ENCODE measurements at regions not wholly inside any gene's neighbourhood (a gene's known extent, or its start where the extent isn't known, plus 50 kb on each side); places are given as distances from the start of the nearest gene placed in this dataset.

DNA sequence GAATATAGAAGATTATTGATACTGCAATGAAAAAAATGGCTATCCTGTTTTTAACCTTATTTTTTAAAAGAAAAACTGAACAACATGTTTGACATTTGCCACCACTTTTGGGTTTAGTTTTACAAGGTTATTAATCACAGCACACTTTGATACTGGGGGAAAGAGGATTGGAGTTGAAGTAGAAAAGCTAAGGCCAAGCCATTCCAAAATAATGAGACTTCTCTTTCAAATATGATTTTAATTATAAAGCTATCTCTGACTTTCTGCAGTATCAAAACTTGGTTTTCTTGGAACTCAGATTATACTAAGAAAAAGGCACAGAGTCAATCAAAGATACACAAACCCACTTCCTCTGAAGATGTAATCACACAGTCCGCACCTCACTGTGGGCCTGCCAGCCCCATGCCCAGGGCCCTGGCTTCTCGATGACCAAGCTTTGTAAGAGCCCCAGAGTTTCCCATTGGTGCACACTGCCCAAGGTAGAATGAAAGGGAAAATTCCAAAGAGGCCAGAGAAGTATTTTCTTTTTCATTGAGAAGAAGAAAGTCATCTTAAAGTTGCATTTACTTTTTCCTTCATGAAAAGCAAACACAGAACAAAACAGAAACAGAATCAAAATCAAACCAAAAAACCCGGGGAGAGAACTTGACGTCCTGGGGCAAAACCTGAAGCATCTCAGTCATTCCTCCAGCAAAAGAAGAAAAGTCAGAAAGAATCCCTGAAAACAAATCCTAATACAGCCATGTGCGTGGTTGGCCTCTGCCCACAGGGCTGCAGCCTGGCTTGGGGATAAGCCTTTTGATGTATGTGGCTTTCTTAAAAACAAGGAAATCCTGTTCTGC lies 187.7 kb upstream of the KLF6 start:
- Histone ChIP-seq H3K4me1 (ENCODE audit: insufficient read depth) (peaks cover 7% of the 10 kb centered on the region), H3K79me2 (no peaks in the 10 kb centered on the region), H3K27me3 (no peaks in the 10 kb centered on the region), H3K27ac (no peak overlapping the region), H3K4me2 (no peak overlapping the region), H3K4me3 (no peak overlapping the region), H2AFZ (no peak overlapping the region), H3K9me3 (ENCODE audit: low read depth) (no peaks in the 10 kb centered on the region), H3K9me2 (replicated peaks; ENCODE audit: insufficient read depth) (no peaks in the 10 kb centered on the region), H3K36me3 (replicated peaks; ENCODE audit: insufficient read depth, low read depth) (no peaks in the 10 kb centered on the region), H4K20me1 (ENCODE audit: insufficient read depth, poor library complexity, severe bottlenecking) (no peaks in the 10 kb centered on the region)
- WGBS (ENCODE audit: low lambda C conversion rate, missing lambda C conversion rate): 59% methylated on average over 5 of the region's 5 CpGs
- no peak for DNase-seq (ENCODE audit: low spot score)
- TF ChIP-seq EZH2phosphoT487 (IDR thresholded peaks at IDR 0.05; ENCODE audit: low read depth, severe bottlenecking, unreplicated experiment) (no peak), EZH2 (IDR thresholded peaks at IDR 0.05; ENCODE audit: borderline replicate concordance) (no peak)
- TF ChIP-seq, protein P1, sequence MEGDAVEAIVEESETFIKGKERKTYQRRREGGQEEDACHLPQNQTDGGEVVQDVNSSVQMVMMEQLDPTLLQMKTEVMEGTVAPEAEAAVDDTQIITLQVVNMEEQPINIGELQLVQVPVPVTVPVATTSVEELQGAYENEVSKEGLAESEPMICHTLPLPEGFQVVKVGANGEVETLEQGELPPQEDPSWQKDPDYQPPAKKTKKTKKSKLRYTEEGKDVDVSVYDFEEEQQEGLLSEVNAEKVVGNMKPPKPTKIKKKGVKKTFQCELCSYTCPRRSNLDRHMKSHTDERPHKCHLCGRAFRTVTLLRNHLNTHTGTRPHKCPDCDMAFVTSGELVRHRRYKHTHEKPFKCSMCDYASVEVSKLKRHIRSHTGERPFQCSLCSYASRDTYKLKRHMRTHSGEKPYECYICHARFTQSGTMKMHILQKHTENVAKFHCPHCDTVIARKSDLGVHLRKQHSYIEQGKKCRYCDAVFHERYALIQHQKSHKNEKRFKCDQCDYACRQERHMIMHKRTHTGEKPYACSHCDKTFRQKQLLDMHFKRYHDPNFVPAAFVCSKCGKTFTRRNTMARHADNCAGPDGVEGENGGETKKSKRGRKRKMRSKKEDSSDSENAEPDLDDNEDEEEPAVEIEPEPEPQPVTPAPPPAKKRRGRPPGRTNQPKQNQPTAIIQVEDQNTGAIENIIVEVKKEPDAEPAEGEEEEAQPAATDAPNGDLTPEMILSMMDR (IDR thresholded peaks at IDR 0.05; ENCODE audit: poor library complexity): no peak

GRCh38 chr10:3971713-3972112 lies 186.7 kb upstream of the KLF6 start:
- Histone ChIP-seq H3K4me2 (no peak overlapping the region), H3K36me3 (replicated peaks; ENCODE audit: insufficient read depth, low read depth) (no peaks in the 10 kb centered on the region), H3K27me3 (no peaks in the 10 kb centered on the region), H4K20me1 (ENCODE audit: insufficient read depth, poor library complexity, severe bottlenecking) (no peaks in the 10 kb centered on the region), H3K9me3 (ENCODE audit: low read depth) (no peaks in the 10 kb centered on the region), H3K4me1 (ENCODE audit: insufficient read depth) (peaks cover 7% of the 10 kb centered on the region), H2AFZ (no peak overlapping the region), H3K27ac (no peak overlapping the region), H3K9me2 (replicated peaks; ENCODE audit: insufficient read depth) (no peaks in the 10 kb centered on the region), H3K4me3 (no peak overlapping the region), H3K79me2 (no peaks in the 10 kb centered on the region)
- TF ChIP-seq, protein P1 (IDR thresholded peaks at IDR 0.05; ENCODE audit: poor library complexity): no peak
- TF ChIP-seq EZH2phosphoT487 (IDR thresholded peaks at IDR 0.05; ENCODE audit: low read depth, severe bottlenecking, unreplicated experiment): no peak
- DNase-seq (ENCODE audit: low spot score): no peak
- 79% methylated on average over 6 of the region's 6 CpGs for WGBS (ENCODE audit: low lambda C conversion rate, missing lambda C conversion rate)

DNA sequence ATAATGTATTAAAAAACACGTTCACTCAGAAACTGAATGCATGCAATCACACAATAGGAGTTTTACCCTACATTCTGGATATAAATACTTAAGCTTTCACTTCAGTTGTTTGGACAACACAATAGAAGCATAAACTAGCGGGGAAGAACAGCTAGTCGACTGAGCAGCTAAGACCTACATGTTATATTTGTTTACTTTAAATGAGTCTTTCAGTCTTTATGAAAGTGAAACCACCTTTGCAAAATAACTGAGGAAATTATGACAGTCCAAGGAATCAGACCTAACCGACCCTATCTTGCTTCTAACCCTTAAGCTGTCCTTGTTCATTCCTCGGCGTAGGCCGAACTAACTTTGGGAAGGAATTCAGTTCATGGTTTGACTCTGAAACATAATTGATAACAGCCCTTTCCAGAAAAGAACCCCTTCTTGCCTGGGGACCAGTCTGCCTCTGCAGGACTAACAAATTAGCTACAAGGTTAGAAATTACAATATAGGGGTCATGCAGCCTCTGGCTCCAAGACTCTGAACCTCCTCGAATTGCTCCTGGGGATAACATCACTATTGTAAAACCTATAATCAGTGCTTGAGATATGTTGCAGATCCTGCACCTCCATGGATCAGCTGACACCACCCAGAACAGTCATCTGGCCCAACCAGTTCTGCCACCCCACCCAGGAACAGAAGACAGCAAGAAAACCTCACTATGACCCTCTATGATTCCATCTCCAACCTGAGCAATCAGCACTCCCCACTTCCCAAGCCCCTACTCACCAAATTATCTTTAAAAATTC lies 185.1 kb upstream of the KLF6 start:
- H3K27ac ChIP-seq: peak overlapping the region; percentile 52
- no peak for DNase-seq (ENCODE audit: low spot score)
- H3K4me3 ChIP-seq: no peak overlapping the region
- H3K79me2 ChIP-seq: no peaks in the 10 kb centered on the region
- no peaks in the 10 kb centered on the region for H3K9me3 ChIP-seq (ENCODE audit: low read depth)
- H3K4me1 ChIP-seq (ENCODE audit: insufficient read depth): peaks cover 7% of the 10 kb centered on the region
- H3K27me3 ChIP-seq: no peaks in the 10 kb centered on the region
- no peak overlapping the region for H2AFZ ChIP-seq
- H3K9me2 ChIP-seq (replicated peaks; ENCODE audit: insufficient read depth): no peaks in the 10 kb centered on the region
- peak overlapping the region; percentile 46 for H3K4me2 ChIP-seq
- no peaks in the 10 kb centered on the region for H4K20me1 ChIP-seq (ENCODE audit: insufficient read depth, poor library complexity, severe bottlenecking)
- WGBS (ENCODE audit: low lambda C conversion rate, missing lambda C conversion rate): 58% methylated on average over 8 of the region's 8 CpGs
- TF ChIP-seq EZH2phosphoT487 (IDR thresholded peaks at IDR 0.05; ENCODE audit: low read depth, severe bottlenecking, unreplicated experiment) (no peak), EZH2 (IDR thresholded peaks at IDR 0.05; ENCODE audit: borderline replicate concordance) (no peak)
- TF ChIP-seq, protein P1 (IDR thresholded peaks at IDR 0.05; ENCODE audit: poor library complexity): no peak
- no peaks in the 10 kb centered on the region for H3K36me3 ChIP-seq (replicated peaks; ENCODE audit: insufficient read depth, low read depth)
